Embryonic facial prominence (tissue), 1 donor: ENCODE measurements at regions not wholly inside any gene's neighbourhood (a gene's known extent, or its start where the extent isn't known, plus 50 kb on each side); places are given as distances from the start of the nearest gene placed in this dataset.

Experiments
- DNase-seq: peaks from one replicate; pipeline ENCODE4 v3.0.0-alpha.2; 2016; ENCODE audit errors: extremely low spot score

- no peak for DNase-seq
These were observed 681.6 kb downstream of the TBC1D22A start for GRCh38 chr22:47443836-47444745.

DNA sequence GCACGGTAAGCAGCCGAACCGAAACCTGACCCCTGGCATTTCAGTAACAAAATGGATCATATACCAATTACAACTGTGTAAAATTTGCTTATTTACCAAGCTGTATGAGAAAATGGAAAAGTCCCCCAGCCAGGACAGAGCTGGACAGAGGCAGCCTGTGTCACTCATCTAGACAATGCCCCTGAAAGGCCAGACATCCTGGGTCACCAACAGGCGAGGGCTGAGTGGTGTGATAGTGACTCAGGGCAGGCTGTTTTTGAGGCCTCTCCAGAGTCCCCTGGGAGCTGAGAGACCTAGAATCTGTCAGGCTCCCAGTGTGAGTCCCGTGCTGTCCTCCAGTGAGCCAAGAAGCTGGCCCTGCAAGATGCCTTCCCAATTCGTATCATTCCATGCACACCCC is 680.4 kb downstream of the TBC1D22A start:
- no peak for DNase-seq

- DNase-seq = no peak
These were observed 677.3 kb downstream of the TBC1D22A start for GRCh38 chr22:47439643-47440265.

GRCh38 chr22:47437636-47438035 is 675.2 kb downstream of the TBC1D22A start:
- DNase-seq = no peak

- no peak for DNase-seq
These were observed 674.7 kb downstream of the TBC1D22A start for GRCh38 chr22:47437110-47437509.

- DNase-seq = no peak
These were observed 673.4 kb downstream of the TBC1D22A start for GRCh38 chr22:47435826-47436225.

DNA sequence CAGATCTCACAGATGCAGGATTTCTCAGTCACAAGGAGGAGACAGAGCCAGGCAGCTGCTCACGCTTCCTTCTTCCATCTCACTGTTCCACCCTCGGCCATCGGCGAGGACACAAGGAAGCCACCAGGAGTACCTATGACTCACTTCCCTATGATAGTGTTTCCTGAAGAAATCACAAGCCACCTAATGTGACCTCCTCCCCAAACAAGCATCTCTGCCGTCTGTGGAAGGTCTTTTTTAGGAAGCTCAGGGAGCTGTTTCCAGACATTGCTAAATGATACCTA is 672.7 kb downstream of the TBC1D22A start:
- DNase-seq = no peak

DNA sequence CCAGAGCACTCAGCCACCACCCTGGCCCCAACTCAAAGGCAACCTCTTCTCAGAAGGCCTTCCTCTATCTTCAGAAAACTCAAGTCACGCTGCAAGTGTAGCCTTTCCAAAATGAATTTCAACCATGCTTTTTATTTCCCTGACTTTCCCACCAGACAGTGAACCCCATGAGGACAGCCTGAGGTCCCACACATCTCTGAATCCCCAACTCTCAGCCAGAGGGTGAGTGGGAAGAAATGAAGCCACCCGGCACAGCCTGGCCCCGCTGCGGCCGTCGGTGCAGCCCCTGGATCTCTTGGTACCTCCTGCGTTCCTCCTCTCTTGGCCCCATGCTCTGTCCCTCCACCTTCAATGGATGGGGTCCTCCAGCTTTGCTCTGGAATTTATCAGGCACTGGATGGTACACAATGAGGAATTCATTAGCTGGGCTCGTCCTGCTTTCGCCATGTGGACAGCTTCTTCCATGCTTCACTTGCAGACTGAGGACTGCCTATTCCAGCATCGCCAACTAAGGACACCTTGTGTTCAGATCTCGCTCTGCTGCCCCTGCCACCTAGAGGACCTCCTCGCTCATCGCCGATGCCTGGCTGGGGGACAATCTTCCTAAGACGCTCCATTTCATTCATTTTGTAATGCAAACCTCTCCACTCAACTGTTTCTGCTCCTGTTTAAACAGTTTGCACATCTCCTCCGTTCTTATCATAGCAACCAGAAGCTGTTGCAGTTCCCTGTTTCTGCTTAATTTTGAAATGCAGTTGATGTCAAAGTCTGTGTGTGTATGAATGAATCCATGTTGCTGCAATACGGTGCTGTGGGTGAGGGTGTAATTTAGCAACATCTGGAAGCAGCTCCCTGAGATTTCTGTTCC is 672.1 kb downstream of the TBC1D22A start:
- no peak for DNase-seq

DNA sequence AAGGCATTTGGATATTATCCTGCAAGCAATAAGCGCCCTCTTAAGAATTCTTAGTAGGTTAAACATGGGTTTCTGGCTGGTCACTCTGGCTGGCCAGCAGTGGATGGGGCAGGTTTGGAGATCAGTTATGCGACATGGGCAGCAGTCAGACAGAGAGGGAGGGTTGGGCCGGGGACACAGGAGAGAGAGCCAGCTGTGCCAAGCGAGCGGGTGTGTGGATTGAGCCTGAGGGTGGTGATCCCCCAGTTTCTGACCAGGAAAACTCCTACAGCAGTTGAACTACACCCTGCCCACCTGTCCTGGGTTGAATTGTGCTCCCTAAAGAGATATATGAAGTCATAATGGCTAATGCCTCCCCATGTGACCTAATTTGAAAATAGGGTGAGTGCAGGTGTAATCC is 671.2 kb downstream of the TBC1D22A start:
- no peak for DNase-seq

GRCh38 chr22:47432683-47433082 is 670.2 kb downstream of the TBC1D22A start:
- no peak for DNase-seq

GRCh38 chr22:47423861-47424820 is 661.7 kb downstream of the TBC1D22A start:
- DNase-seq = no peak

- DNase-seq = no peak
These were observed 660.8 kb downstream of the TBC1D22A start for GRCh38 chr22:47423266-47423665.

DNA sequence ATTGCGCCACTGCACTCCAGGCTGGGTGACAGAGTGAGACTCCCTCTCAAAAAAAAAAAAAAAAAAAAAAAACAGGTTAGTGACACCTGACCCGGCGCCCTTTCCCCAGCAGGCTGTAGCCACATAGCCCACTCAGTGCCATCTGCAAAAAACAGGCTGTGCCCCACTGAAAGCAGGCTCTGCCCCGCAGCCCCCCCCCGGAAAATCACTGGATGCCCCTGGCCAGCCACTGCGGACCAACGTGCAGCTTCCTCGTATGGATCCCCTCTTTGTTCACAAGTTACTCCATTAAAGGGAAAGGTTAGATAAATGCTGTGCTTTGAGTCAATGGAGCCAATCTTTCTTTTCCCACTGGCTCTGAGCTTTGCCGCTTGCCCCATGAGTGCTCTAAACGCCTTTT is 660.3 kb downstream of the TBC1D22A start:
- no peak for DNase-seq

DNA sequence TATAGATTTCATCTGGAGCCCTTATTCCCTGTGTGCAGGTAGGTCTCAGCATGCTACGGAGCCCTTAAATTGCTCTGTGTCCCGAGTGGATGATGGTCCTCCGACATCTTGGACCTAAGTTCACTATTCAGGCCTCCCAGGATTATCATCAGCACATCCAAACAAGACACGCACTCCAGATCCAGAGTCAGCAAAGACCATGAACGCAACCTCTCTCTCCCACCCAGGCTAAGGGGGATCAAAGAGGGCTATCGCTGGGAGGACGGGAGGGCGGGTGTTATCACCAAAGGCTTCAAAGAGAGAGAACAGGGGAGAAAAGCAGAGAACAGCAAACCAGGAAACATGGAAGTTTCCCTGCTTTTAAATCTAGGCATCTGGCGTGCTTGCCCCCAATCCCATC is 659.4 kb downstream of the TBC1D22A start:
- no peak for DNase-seq

DNA sequence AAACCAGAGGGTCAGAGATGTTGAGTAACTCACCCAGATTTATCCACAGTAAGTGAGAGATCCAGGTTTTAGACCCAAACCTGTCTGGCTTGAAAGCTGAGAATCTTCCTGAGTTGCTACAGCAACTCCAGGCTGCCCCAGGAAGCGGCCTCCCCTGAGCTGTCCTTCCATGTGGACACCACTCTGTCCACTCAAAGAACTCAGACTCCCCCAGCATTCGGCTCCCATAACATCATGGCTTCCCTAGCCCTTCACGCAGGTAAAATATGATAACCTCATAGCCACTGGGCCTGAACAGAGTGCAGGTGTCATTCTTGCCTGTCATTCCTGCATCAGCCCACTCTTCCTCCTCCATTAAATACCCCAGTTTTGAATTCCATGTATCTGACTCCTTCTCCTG is 657.8 kb downstream of the TBC1D22A start:
- no peak for DNase-seq

DNA sequence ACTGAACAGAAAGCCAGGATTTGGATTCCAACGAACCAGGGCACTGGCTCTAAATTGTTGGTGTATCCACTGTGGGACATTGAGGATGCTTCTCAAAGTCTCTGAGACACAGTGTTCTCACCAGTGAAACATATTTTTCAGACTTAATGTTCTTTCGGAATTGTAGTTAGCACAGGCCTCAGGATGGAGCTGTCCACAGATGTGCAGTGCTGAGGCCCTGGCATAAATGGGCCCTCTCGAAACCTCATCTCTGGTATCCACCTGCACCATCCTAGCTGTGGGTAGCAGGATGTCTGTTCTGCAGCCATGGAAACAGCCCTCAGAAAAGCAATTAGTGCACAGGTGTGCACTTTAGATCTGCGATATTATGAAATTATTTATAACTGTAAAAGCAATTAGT is 656.8 kb downstream of the TBC1D22A start:
- DNase-seq = no peak

GRCh38 chr22:47417699-47418098 is 655.2 kb downstream of the TBC1D22A start:
- DNase-seq = no peak

GRCh38 chr22:47411006-47411405 is 648.6 kb downstream of the TBC1D22A start:
- DNase-seq = no peak

- no peak for DNase-seq
These were observed 647.3 kb downstream of the TBC1D22A start for GRCh38 chr22:47409539-47410275.

DNA sequence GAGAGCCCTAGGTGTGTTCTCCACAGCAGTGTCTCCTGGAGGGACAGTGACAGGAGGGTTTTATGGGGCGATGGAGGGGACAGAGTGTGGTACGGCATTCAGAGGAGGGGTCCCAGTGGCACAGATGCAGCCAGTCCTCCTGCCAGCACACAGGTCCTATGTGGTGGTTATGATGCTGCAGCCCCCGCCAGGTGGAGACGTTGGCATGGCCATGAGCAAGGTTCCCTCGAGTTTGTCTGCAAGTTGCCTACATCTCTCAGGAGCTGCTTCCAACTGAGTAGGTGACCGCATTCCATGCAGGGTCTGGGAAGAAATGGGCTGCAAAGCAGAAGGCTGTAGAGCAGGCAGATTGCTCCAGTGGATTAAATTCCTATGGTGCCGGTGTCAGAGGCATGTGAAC is 646.0 kb downstream of the TBC1D22A start:
- no peak for DNase-seq
